K562 (cell line): ENCODE measurements at regions not wholly inside any gene's neighbourhood (a gene's known extent, or its start where the extent isn't known, plus 50 kb on each side); places are given as distances from the start of the nearest gene placed in this dataset.

ENCODE experiments used
- ATAC-seq: fragments of 200-7000 bp; cut with Tn5 transposase; 3 replicates; pipeline ENCODE4 v1.9.1; 2020; ENCODE audit warnings: moderate library complexity
- BruUV-seq: library from RNA; stranded (reverse); fragments of 400-500 nt; replicated peaks from 2 replicates; lab custom pipeline; 2021; lab: Mats Ljungman, UMichigan
- CTCF ChIA-PET: fragments of 300-600 bp; formaldehyde crosslinking; extraction: SDS; loops from one replicate; lab custom pipeline; 2021; ENCODE audit warnings: low intra/inter-chr PET ratio; lab: Yijun Ruan, JAX
- POLR2A ChIA-PET: fragments of 300-600, 350-650 bp; sonication (Branson Sonifier 250); formaldehyde crosslinking; extraction: SDS; loops from one replicate; lab custom pipeline; 2021; ENCODE audit warnings: antibody characterized with exemption, inconsistent platforms; lab: Yijun Ruan, JAX
- DNase-seq, 4 experiments: peaks; one replicate each; pipeline versions ENCODE4 v3.0.0 to v3.0.0-alpha.2; 2011 to 2018; ENCODE audit warnings: low spot score in 3 of 4, mixed read lengths in 3 of 4; ENCODE audit errors: extremely low read depth in 1 of 4
- FAIRE-seq: peaks from 2 replicates; lab custom pipeline; 2011; peaks lifted over from hg19 to GRCh38; lab: Jason Lieb, UNC
- H2AFZ ChIP-seq: 2 replicates; pipeline ENCODE4 v1.6.0; 2011; ENCODE audit warnings: low read depth, low read length, control low read depth, inconsistent platforms
- H3K27ac ChIP-seq: fragments of 200-600 bp; 3 replicates; pipeline ENCODE4 v1.8.0; 2011; ENCODE audit warnings: low read depth, mild to moderate bottlenecking, control low read depth, inconsistent platforms, low read length, moderate library complexity, mixed read lengths; ENCODE audit errors: extremely low read depth
- H3K27me3 ChIP-seq, 2 experiments: fragments of 300-600 bp in 1 of 2; 2 replicates in 1 of 2; 3 replicates in 1 of 2; pipeline versions ENCODE4 v1.6.0 to v1.8.0; 2011; ENCODE audit warnings: inconsistent platforms in 2 of 2, low read length in 2 of 2, mild to moderate bottlenecking in 1 of 2, mixed read lengths in 1 of 2, moderate library complexity in 1 of 2; ENCODE audit not compliant: control insufficient read depth in 2 of 2, insufficient read depth in 2 of 2
- H3K36me3 ChIP-seq: fragments of 300-600 bp; 3 replicates; pipeline ENCODE4 v1.8.0; 2011; ENCODE audit warnings: mild to moderate bottlenecking, low read length, inconsistent platforms; ENCODE audit not compliant: control insufficient read depth, insufficient read depth
- H3K4me1 ChIP-seq, 2 experiments: fragments of 200-600 bp in 1 of 2; replicated peaks in 1 of 2; 2 replicates in 1 of 2; 3 replicates in 1 of 2; pipeline versions ENCODE4 v1.5.1 to v1.8.0; 2011; ENCODE audit warnings: inconsistent platforms in 2 of 2, low read length in 2 of 2, mild to moderate bottlenecking in 1 of 2, mixed read lengths in 1 of 2, moderate library complexity in 1 of 2; ENCODE audit not compliant: control insufficient read depth in 2 of 2, insufficient read depth in 2 of 2
- H3K4me2 ChIP-seq: 2 replicates; pipeline ENCODE4 v1.6.1; 2011; ENCODE audit warnings: low read length, control low read depth, inconsistent platforms, mixed read lengths; ENCODE audit not compliant: insufficient read depth
- H3K4me3 ChIP-seq: fragments of 200-600 bp; sonication (generic), shearing (Covaris generic); 2 replicates; pipeline ENCODE4 v1.5.1; 2016; ENCODE audit warnings: control low read depth, inconsistent platforms
- H3K79me2 ChIP-seq: fragments of 200-600 bp; 3 replicates; pipeline ENCODE4 v1.8.0; 2011; ENCODE audit warnings: low read length, inconsistent platforms; ENCODE audit not compliant: control insufficient read depth, insufficient read depth
- H3K9ac ChIP-seq, 2 experiments: 2 replicates each; pipeline versions ENCODE4 v1.6.0 to v1.6.1; 2011; ENCODE audit warnings: low read depth in 2 of 2, low read length in 2 of 2, control low read depth in 1 of 2, inconsistent platforms in 1 of 2, mild to moderate bottlenecking in 1 of 2, mixed read lengths in 1 of 2; ENCODE audit not compliant: insufficient read depth in 1 of 2
- H3K9me1 ChIP-seq: one replicate; pipeline ENCODE4 v1.6.0; 2011; ENCODE audit warnings: inconsistent platforms, mild to moderate bottlenecking, low read length, moderate library complexity; ENCODE audit not compliant: control insufficient read depth, insufficient read depth
- H3K9me3 ChIP-seq: replicated peaks from 2 replicates; pipeline ENCODE4 v1.5.1; 2011; ENCODE audit warnings: low read depth, low read length, inconsistent platforms; ENCODE audit not compliant: control insufficient read depth, insufficient read depth
- H4K20me1 ChIP-seq: replicated peaks from 2 replicates; pipeline ENCODE4 v1.6.1; 2011; ENCODE audit warnings: low read length, inconsistent platforms, mixed read lengths; ENCODE audit not compliant: control insufficient read depth, insufficient read depth
- CHAMP1 ChIP-seq: fragments of 450-650 bp; IDR thresholded peaks from 2 replicates; pipeline ENCODE4 v1.6.1; 2016; ENCODE audit warnings: mild to moderate bottlenecking
- KAT7 ChIP-seq: sonication (generic); formaldehyde crosslinking; IDR thresholded peaks from 2 replicates; pipeline ENCODE4 v1.8.0; 2022; ENCODE audit warnings: missing genetic modification reagents, mild to moderate bottlenecking, borderline replicate concordance
- NUFIP1 ChIP-seq: fragments of 450-650 bp; IDR thresholded peaks from 2 replicates; pipeline ENCODE4 v1.6.1; 2018; ENCODE audit not compliant: partially characterized antibody
- SNIP1 ChIP-seq: fragments of 450-650 bp; IDR thresholded peaks from 2 replicates; pipeline ENCODE4 v1.7.1; 2017; ENCODE audit warnings: low read depth, mild to moderate bottlenecking
- ZBTB5 ChIP-seq: fragments of 450-650 bp; IDR thresholded peaks from 2 replicates; pipeline ENCODE4 v1.6.1; 2017; ENCODE audit warnings: antibody characterized with exemption
- WGBS: fragments of 100-300 bp; shearing (Covaris generic); methylation state at CpG from one replicate; pipeline ENCODE4 v1.1.6; 2016; ENCODE audit warnings: low coverage, mixed read lengths; ENCODE audit not compliant: insufficient coverage; ENCODE audit errors: missing lambda C conversion rate; 5-methylcytosine and 5-hydroxymethylcytosine counted together
- in situ Hi-C: fragments of 300-500 bp; cut with MboI; formaldehyde crosslinking; loops from 4 replicates; pipeline ENCODE4 v1.15.0; 2018; ENCODE audit warnings: inconsistent platforms, mixed read lengths
- intact Hi-C: fragments of 100-400 bp; cut with micrococcal nuclease; formaldehyde crosslinking; loops from 2 replicates; pipeline ENCODE4 v1.14.2; 2022
- TF ChIP-seq, protein P1 (sequence below): IDR thresholded peaks from 2 replicates; pipeline ENCODE4 v1.6.1; 2011; ENCODE audit warnings: borderline replicate concordance, low read depth, mild to moderate bottlenecking, moderate library complexity, low read length; ENCODE audit not compliant: insufficient read depth, poor library complexity, severe bottlenecking

GRCh38 chr5:3883040-3883439, 287.4 kb downstream of the IRX1 start:
- Histone ChIP-seq H3K9me1 (no peaks in the 10 kb centered on the region), H3K4me3 (no peak overlapping the region), H4K20me1 (no peaks in the 10 kb centered on the region), H3K4me1 (no peaks in the 10 kb centered on the region), H3K36me3 (no peaks in the 10 kb centered on the region), H3K27me3 (no peaks in the 10 kb centered on the region), H3K9me3 (no peaks in the 10 kb centered on the region), H2AFZ (no peak overlapping the region), H3K4me2 (no peak overlapping the region), H3K9ac (no peak overlapping the region), H3K27ac (no peak overlapping the region), H3K79me2 (no peaks in the 10 kb centered on the region)
- ATAC-seq (no peak), FAIRE-seq (no peak), DNase-seq (no peak)
- ChIA-PET POLR2A (no interaction called here), CTCF (no interaction called here)
- TF ChIP-seq ZBTB5 (no peak), KAT7 (CRISPR knock-in tag) (no peak), CHAMP1 (no peak), SNIP1 (no peak), NUFIP1 (no peak)
- TF ChIP-seq, protein P1, sequence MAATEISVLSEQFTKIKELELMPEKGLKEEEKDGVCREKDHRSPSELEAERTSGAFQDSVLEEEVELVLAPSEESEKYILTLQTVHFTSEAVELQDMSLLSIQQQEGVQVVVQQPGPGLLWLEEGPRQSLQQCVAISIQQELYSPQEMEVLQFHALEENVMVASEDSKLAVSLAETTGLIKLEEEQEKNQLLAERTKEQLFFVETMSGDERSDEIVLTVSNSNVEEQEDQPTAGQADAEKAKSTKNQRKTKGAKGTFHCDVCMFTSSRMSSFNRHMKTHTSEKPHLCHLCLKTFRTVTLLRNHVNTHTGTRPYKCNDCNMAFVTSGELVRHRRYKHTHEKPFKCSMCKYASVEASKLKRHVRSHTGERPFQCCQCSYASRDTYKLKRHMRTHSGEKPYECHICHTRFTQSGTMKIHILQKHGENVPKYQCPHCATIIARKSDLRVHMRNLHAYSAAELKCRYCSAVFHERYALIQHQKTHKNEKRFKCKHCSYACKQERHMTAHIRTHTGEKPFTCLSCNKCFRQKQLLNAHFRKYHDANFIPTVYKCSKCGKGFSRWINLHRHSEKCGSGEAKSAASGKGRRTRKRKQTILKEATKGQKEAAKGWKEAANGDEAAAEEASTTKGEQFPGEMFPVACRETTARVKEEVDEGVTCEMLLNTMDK: no peak
- in situ Hi-C loops: no loop called here
- 1% methylated on average over 11 of the region's 11 CpGs for whole genome bisulfite sequencing
- intact Hi-C loops: no loop called here
- BruUV-seq: no TSS peak
